ENCODE measurements at regions not wholly inside any gene's neighbourhood (a gene's known extent, or its start where the extent isn't known, plus 50 kb on each side); places are given as distances from the start of the nearest gene placed in this dataset.

- TF ChIP-seq FOXK2 (IDR thresholded peaks at IDR 0.05) (no peak), FOXM1 (IDR thresholded peaks at IDR 0.05; ENCODE audit: borderline replicate concordance) (no peak)
Measured at GRCh38 chr13:57353831-57354230, 186.8 kb downstream of the PRR20E start.

All from HEK293T (cell line).